HCT116 (cell line): ENCODE measurements at regions not wholly inside any gene's neighbourhood (a gene's known extent, or its start where the extent isn't known, plus 50 kb on each side); places are given as distances from the start of the nearest gene placed in this dataset.

Source experiments
- ATAC-seq: fragments of 200-7000 bp; cut with Tn5 transposase; 2 replicates; pipeline ENCODE4 v1.9.1; 2020; ENCODE audit warnings: mild to moderate bottlenecking, moderate library complexity
- BruUV-seq: library from RNA; stranded (reverse); fragments of 400-500 nt; replicated peaks from 2 replicates; lab custom pipeline; 2021; lab: Mats Ljungman, UMichigan
- CTCF ChIA-PET: fragments of 300-600 bp; sonication (Branson Sonifier 250); formaldehyde crosslinking; loops from one replicate; lab custom pipeline; 2021; ENCODE audit warnings: antibody characterized with exemption; lab: Charles Lee
- POLR2A ChIA-PET: fragments of 300-600, 350-600 bp; sonication (Branson Sonifier 250); formaldehyde crosslinking; loops from one replicate; lab custom pipeline; 2021; ENCODE audit warnings: antibody characterized with exemption; lab: Charles Lee
- RAD21 ChIA-PET, 2 experiments: fragments of 300-600 bp; sonication (Branson Sonifier 250); formaldehyde crosslinking; loops; one replicate each; lab custom pipeline; 2023; ENCODE audit warnings: low total read pairs in 2 of 2; ENCODE audit not compliant: uncharacterized antibody in 2 of 2, unreplicated experiment in 2 of 2, low non-redundant PET in 1 of 2; lab: Charles Lee
- DNase-seq: peaks from one replicate; pipeline ENCODE4 v3.0.0-alpha.2; 2010; ENCODE audit warnings: low read depth, low spot score
- H2AFZ ChIP-seq: fragments of 200-600 bp; shearing (Covaris generic), sonication (generic); 2 replicates; pipeline ENCODE4 v1.6.1; 2017; ENCODE audit warnings: low read depth, mixed run types, mixed read lengths, antibody characterized with exemption, low read length; ENCODE audit not compliant: poor library complexity, severe bottlenecking
- H3K27ac ChIP-seq: 2 replicates; pipeline ENCODE4 v1.5.1; 2012; ENCODE audit warnings: low read depth, low read length
- H3K27me3 ChIP-seq: fragments of 200-600 bp; sonication (generic); 2 replicates; pipeline ENCODE4 v1.6.1; 2016; ENCODE audit warnings: mixed run types, low read length, mixed read lengths; ENCODE audit not compliant: insufficient read depth
- H3K36me3 ChIP-seq, 2 experiments: fragments of 200-500 bp in 1 of 2; fragments of 200-600 bp in 1 of 2; sonication (Bioruptor generic) in 1 of 2; sonication (generic) in 1 of 2; 2 replicates each; pipeline versions ENCODE4 v1.5.1 to v1.6.1; 2014 to 2016; ENCODE audit warnings: low read length in 2 of 2, inconsistent platforms in 1 of 2, mixed read lengths in 1 of 2, mixed run types in 1 of 2; ENCODE audit not compliant: insufficient read depth in 2 of 2, control insufficient read depth in 1 of 2
- H3K4me1 ChIP-seq, 2 experiments: fragments of 200-600 bp in 1 of 2; sonication (generic) in 1 of 2; 2 replicates each; pipeline versions ENCODE4 v1.5.1 to v1.6.1; 2012 to 2017; ENCODE audit warnings: low read length in 2 of 2, inconsistent platforms in 1 of 2, mild to moderate bottlenecking in 1 of 2, mixed read lengths in 1 of 2, mixed run types in 1 of 2, moderate library complexity in 1 of 2; ENCODE audit not compliant: insufficient read depth in 2 of 2, control insufficient read depth in 1 of 2
- H3K4me2 ChIP-seq: fragments of 200-600 bp; sonication (generic); 2 replicates; pipeline ENCODE4 v1.6.1; 2017; ENCODE audit warnings: mixed run types, low read length, mixed read lengths
- H3K4me3 ChIP-seq, 2 experiments: fragments of 200-600 bp in 1 of 2; sonication (generic) in 1 of 2; replicated peaks in 1 of 2; 2 replicates each; pipeline ENCODE4 v1.5.1; 2011 to 2016; ENCODE audit warnings: low read length in 2 of 2, control low read depth in 1 of 2, low read depth in 1 of 2, mild to moderate bottlenecking in 1 of 2, mixed read lengths in 1 of 2, mixed run types in 1 of 2
- H3K79me2 ChIP-seq: fragments of 200-600 bp; sonication (generic); 2 replicates; pipeline ENCODE4 v1.6.1; 2017; ENCODE audit warnings: mild to moderate bottlenecking, mixed run types, low read length, moderate library complexity, mixed read lengths; ENCODE audit not compliant: insufficient read depth
- H3K9ac ChIP-seq: fragments of 200-600 bp; sonication (generic); 2 replicates; pipeline ENCODE4 v1.6.1; 2016; ENCODE audit warnings: low read length, mixed read lengths
- H3K9me2 ChIP-seq: fragments of 200-600 bp; sonication (generic), shearing (Covaris generic); 2 replicates; pipeline ENCODE4 v1.6.1; 2017; ENCODE audit warnings: mixed run types, mild to moderate bottlenecking, moderate library complexity; ENCODE audit not compliant: insufficient read depth
- H3K9me3 ChIP-seq, 2 experiments: fragments of 200-500 bp in 1 of 2; fragments of 200-600 bp in 1 of 2; sonication (Bioruptor generic) in 1 of 2; sonication (generic) in 1 of 2; 2 replicates each; pipeline ENCODE4 v1.6.1; 2014 to 2017; ENCODE audit warnings: low read length in 2 of 2, mixed read lengths in 2 of 2, inconsistent platforms in 1 of 2, low read depth in 1 of 2, mild to moderate bottlenecking in 1 of 2, mixed run types in 1 of 2, moderate library complexity in 1 of 2; ENCODE audit not compliant: control insufficient read depth in 1 of 2, insufficient read depth in 1 of 2
- H4K20me1 ChIP-seq: fragments of 200-600 bp; sonication (generic), shearing (Covaris generic); 2 replicates; pipeline ENCODE4 v1.6.1; 2017; ENCODE audit warnings: mixed run types, mild to moderate bottlenecking, moderate library complexity; ENCODE audit not compliant: insufficient read depth
- CEBPB ChIP-seq: IDR thresholded peaks from 2 replicates; pipeline ENCODE4 v1.6.1; 2012; ENCODE audit warnings: low read depth
- CTCF ChIP-seq, 3 experiments: fragments of 200-600 bp in 1 of 3; sonication (generic) in 1 of 3; IDR thresholded peaks in 2 of 3; conservative IDR thresholded peaks in 1 of 3; 2 replicates each; pipeline ENCODE4 v1.5.1; 2012 to 2017; ENCODE audit warnings: low read depth in 2 of 3, low read length in 2 of 3, antibody characterized with exemption in 1 of 3, borderline replicate concordance in 1 of 3, control low read depth in 1 of 3, mild to moderate bottlenecking in 1 of 3, mixed read lengths in 1 of 3, mixed run types in 1 of 3, moderate library complexity in 1 of 3; ENCODE audit not compliant: insufficient read depth in 1 of 3
- EZH2 ChIP-seq: fragments of 200-600 bp; sonication (generic); IDR thresholded peaks from 2 replicates; pipeline ENCODE4 v1.6.1; 2017; ENCODE audit warnings: antibody characterized with exemption, mixed run types
- EZH2phosphoT487 ChIP-seq: fragments of 200-600 bp; IDR thresholded peaks from 2 replicates; pipeline ENCODE4 v1.6.1; 2018; ENCODE audit warnings: antibody characterized with exemption, borderline replicate concordance
- FOSL1 ChIP-seq: IDR thresholded peaks from 2 replicates; pipeline ENCODE4 v1.6.1; 2012; ENCODE audit warnings: low read depth
- JUND ChIP-seq: IDR thresholded peaks from 2 replicates; pipeline ENCODE4 v1.6.1; 2012
- MAX ChIP-seq: IDR thresholded peaks from 2 replicates; pipeline ENCODE4 v1.6.1; 2012
- POLR2A ChIP-seq: IDR thresholded peaks from 2 replicates; pipeline ENCODE4 v1.7.0; 2011; ENCODE audit warnings: borderline replicate concordance; ENCODE audit not compliant: insufficient read depth, insufficient read length; ENCODE audit errors: extremely low read depth
- POLR2AphosphoS5 ChIP-seq: IDR thresholded peaks from 2 replicates; pipeline ENCODE4 v1.6.1; 2011; ENCODE audit warnings: mild to moderate bottlenecking, low read depth, low read length, moderate library complexity
- REST ChIP-seq: IDR thresholded peaks from 2 replicates; pipeline ENCODE4 v1.6.1; 2012; ENCODE audit warnings: low read depth
- SP1 ChIP-seq: IDR thresholded peaks from 2 replicates; pipeline ENCODE4 v1.6.1; 2012; ENCODE audit warnings: low read depth
- ZBTB33 ChIP-seq: IDR thresholded peaks from 2 replicates; pipeline ENCODE4 v1.6.1; 2011; ENCODE audit warnings: mild to moderate bottlenecking, low read length, moderate library complexity; ENCODE audit not compliant: insufficient replicate concordance; ENCODE audit errors: extremely low read depth
- ZNF274 ChIP-seq: fragments of 200-500 bp; sonication (Bioruptor generic); IDR thresholded peaks from 2 replicates; pipeline ENCODE4 v1.6.1; 2014; ENCODE audit warnings: mild to moderate bottlenecking, low read depth, low read length, inconsistent platforms
- intact Hi-C: fragments of 100-400 bp; cut with micrococcal nuclease; formaldehyde crosslinking; loops from 2 replicates; pipeline ENCODE4 v1.10.0; 2022

GRCh38 chr2:121868652-121869051, 113.2 kb downstream of the TSN start:
- Histone ChIP-seq H3K36me3 (no peaks in the 10 kb centered on the region), H3K4me1 (no peaks in the 10 kb centered on the region), H3K9ac (no peak overlapping the region), H3K9me2 (no peaks in the 10 kb centered on the region), H3K79me2 (no peaks in the 10 kb centered on the region), H3K4me3 (no peak overlapping the region), H3K9me3 (no peaks in the 10 kb centered on the region), H3K27me3 (peaks cover 48% of the 10 kb centered on the region), H2AFZ (no peak overlapping the region), H3K4me2 (no peak overlapping the region), H3K27ac (no peak overlapping the region), H4K20me1 (no peaks in the 10 kb centered on the region)
- RAD21 ChIA-PET: no interaction called here
- CTCF ChIA-PET: interaction anchor here (1.3 kb wide), 1 partner anchor 57 kb away, joined by 3 read pairs; no protein-coding TSS in a partner anchor
- ATAC-seq (no peak), DNase-seq (no peak)
- no TSS peak for BruUV-seq
- TF ChIP-seq JUND (no peak), CTCF (IDR thresholded peaks at IDR 0.05 in 2 of 3, conservative IDR thresholded peaks at IDR 0.05 in 1 of 3; ENCODE audit: borderline replicate concordance in 1 of 3, insufficient read depth in 1 of 3, low read depth in 2 of 3, low read length in 2 of 3) (no peak), CEBPB (no peak), POLR2A (no peak), EZH2phosphoT487 (no peak), ZNF274 (no peak), POLR2AphosphoS5 (no peak), MAX (no peak), ZBTB33 (no peak), EZH2 (no peak), FOSL1 (no peak), REST (no peak), SP1 (no peak)
- POLR2A ChIA-PET: no interaction called here
- intact Hi-C loops: no loop called here
